Heart left ventricle (tissue), 16 donors: ENCODE measurements at regions not wholly inside any gene's neighbourhood (a gene's known extent, or its start where the extent isn't known, plus 50 kb on each side); places are given as distances from the start of the nearest gene placed in this dataset.

Experiments used
- ATAC-seq, 4 donors: fragments of 200-7000 bp; cut with Tn5 transposase; one replicate each; pipeline ENCODE4 v1.9.1; 2020 to 2022; ENCODE audit warnings: moderate library complexity in 4 of 4, mild to moderate bottlenecking in 3 of 4, moderate number of reproducible peaks in 1 of 4
- DNase-seq, 5 donors: peaks; one replicate each; pipeline ENCODE4 v3.0.0-alpha.2; 2020
- H3K27ac ChIP-seq, 12 donors: fragments of 200-600 bp; sonication (generic) in 4 of 12; one replicate each; pipeline versions ENCODE4 v1.5.0 to v1.8.0; 2016 to 2022; ENCODE audit warnings: mild to moderate bottlenecking in 2 of 12
- H3K27me3 ChIP-seq, 9 donors: fragments of 200-600 bp; sonication (generic) in 2 of 9; one replicate each; pipeline versions ENCODE4 v1.5.1 to v1.8.0; 2016 to 2022; ENCODE audit warnings: mild to moderate bottlenecking in 3 of 9
- H3K36me3 ChIP-seq, 9 donors: fragments of 200-600 bp; sonication (generic) in 2 of 9; one replicate each; pipeline versions ENCODE4 v1.5.0 to v1.8.0; 2018 to 2022; ENCODE audit warnings: mild to moderate bottlenecking in 2 of 9
- H3K4me1 ChIP-seq, 12 donors: fragments of 200-600 bp; sonication (generic) in 4 of 12; one replicate each; pipeline versions ENCODE4 v1.5.0 to v1.8.0; 2016 to 2022; ENCODE audit warnings: mild to moderate bottlenecking in 3 of 12
- H3K4me3 ChIP-seq, 12 donors: fragments of 200-600 bp; sonication (generic) in 4 of 12; one replicate each; pipeline versions ENCODE4 v1.5.0 to v1.8.0; 2017 to 2022; ENCODE audit warnings: mild to moderate bottlenecking in 9 of 12, moderate library complexity in 4 of 12
- H3K9me3 ChIP-seq, 12 donors: fragments of 200-600 bp; sonication (generic) in 4 of 12; one replicate each; pipeline versions ENCODE4 v1.5.0 to v1.8.0; 2016 to 2022; ENCODE audit warnings: mild to moderate bottlenecking in 1 of 12
- CTCF ChIP-seq, 12 donors: fragments of 200-600 bp; sonication (generic) in 4 of 12; IDR thresholded peaks; one replicate each; pipeline versions ENCODE4 v1.5.0 to v1.8.0; 2018 to 2022; ENCODE audit warnings: antibody characterized with exemption in 12 of 12, mild to moderate bottlenecking in 5 of 12
- POLR2A ChIP-seq, 2 donors: fragments of 450-650 bp; IDR thresholded peaks; one replicate each; pipeline ENCODE4 v1.6.1; 2017; ENCODE audit warnings: antibody characterized with exemption in 2 of 2, mild to moderate bottlenecking in 2 of 2, moderate library complexity in 2 of 2
- WGBS, 4 donors: extraction: QIAGEN DNeasy Blood & Tissue Kit in 2 of 4; methylation state at CpG; one replicate each; pipeline versions ENCODE4 v1.1.5 to v1.1.7; 2013 to 2018; 5-methylcytosine and 5-hydroxymethylcytosine counted together
- intact Hi-C, 10 donors: fragments of 100-400 bp; cut with DNase I; formaldehyde crosslinking; loops; one replicate each; pipeline versions ENCODE4 v1.11.1 to v1.14.2; 2022
- donor health status: ischemic (EF 13 %, LVEDD 7.1; RV severe dilation, severe dysfunction).
- donor health status: healthy with polysubstance abuse.
- donor health status: DM: no; HTN: yes; CAD: no.
- donor health status: DM: no; HTN: no; CAD: no.
- donor health status: ischemic (EF 25% LVEDD 6.9; RV normal size, moderate dysfunction).
- donor health status: ischemic (EF 25% LVEDD 5.7; RV mildly dilated, moderate dysfunction).
- donor health status: healthy.
- donor health status: DM: yes; HTN: yes; CAD: no.
- donor health status: ischemic (EF 35%, LVEDD 5.7; RV mildly dilated, moderate dysfunction).
- donor health status: nonischemic (EF 11% LVEDD 7.7; RV severe dilation, severe dysfunction).
- donor health status: DM: yes; HTN: yes; CAD: no.
- donor health status: PGD.
- donor health status: ischemic (EF 29% LVEDD 5.4; RV normal size, mild dysfunction).
- donor health status: nonischemic (EF 23%, LVEDD 6.1; RV moderate dilation, normal function).

GRCh38 chr2:62597323-62597722 lies 91.3 kb upstream of the TMEM17 start:
- no peak for TF ChIP-seq POLR2A (IDR thresholded peaks at IDR 0.05)
- no peak for TF ChIP-seq CTCF (IDR thresholded peaks at IDR 0.05)
- ATAC-seq (peak in 1 of 4 donors; percentile 24), DNase-seq (no peak)
- no peak overlapping the region for H3K4me3 ChIP-seq
- intact Hi-C loops = no loop called here
- no peaks in the 10 kb centered on the region for H3K27me3 ChIP-seq
- no peaks in the 10 kb centered on the region for H3K36me3 ChIP-seq
- peaks cover 0 to 8% (median 0%) of the 10 kb centered on the region in 12 donors for H3K9me3 ChIP-seq
- WGBS, 4 donors = 68 to 81% (median 74%) methylated on average over 3 of the region's 3 CpGs
- H3K27ac ChIP-seq = no peak overlapping the region
- peaks cover 0 to 12% (median 0%) of the 10 kb centered on the region in 12 donors for H3K4me1 ChIP-seq

GRCh38 chr2:62596061-62596921 lies 90.3 kb upstream of the TMEM17 start:
- Histone ChIP-seq H3K4me3 (no peak overlapping the region), H3K36me3 (no peaks in the 10 kb centered on the region), H3K27ac (peak overlapping the region in 3 of 12 donors; percentile 6 to 19 (median 14)), H3K4me1 (peaks cover 0 to 12% (median 0%) of the 10 kb centered on the region in 12 donors), H3K27me3 (no peaks in the 10 kb centered on the region), H3K9me3 (peaks cover 0 to 8% (median 0%) of the 10 kb centered on the region in 12 donors)
- no peak for DNase-seq
- intact Hi-C loops = no loop called here
- ATAC-seq = peak in 2 of 4 donors; percentile 29 to 30
- WGBS, 4 donors = 71 to 78% (median 72%) methylated on average over 3 of the region's 3 CpGs
- TF ChIP-seq POLR2A (IDR thresholded peaks at IDR 0.05) (no peak), CTCF (IDR thresholded peaks at IDR 0.05) (no peak)

- H3K4me3 ChIP-seq = no peak overlapping the region
- H3K36me3 ChIP-seq = no peaks in the 10 kb centered on the region
- H3K27ac ChIP-seq = peak overlapping the region in 1 of 12 donors; percentile 6
- H3K4me1 ChIP-seq = peaks cover 0 to 12% (median 0%) of the 10 kb centered on the region in 12 donors
- intact Hi-C loops = no loop called here
- WGBS, 4 donors = 90 to 93% (median 91%) methylated on average over 3 of the region's 3 CpGs
- DNase-seq (no peak), ATAC-seq (no peak)
- peaks cover 0 to 8% (median 0%) of the 10 kb centered on the region in 12 donors for H3K9me3 ChIP-seq
- H3K27me3 ChIP-seq = no peaks in the 10 kb centered on the region
- no peak for TF ChIP-seq CTCF (IDR thresholded peaks at IDR 0.05)
- TF ChIP-seq POLR2A (IDR thresholded peaks at IDR 0.05) = no peak
Measured at GRCh38 chr2:62595474-62595873, 89.5 kb upstream of the TMEM17 start.

GRCh38 chr2:62593825-62594224 lies 87.8 kb upstream of the TMEM17 start:
- intact Hi-C loops = no loop called here
- no peak overlapping the region for H3K4me3 ChIP-seq
- DNase-seq (no peak), ATAC-seq (no peak)
- TF ChIP-seq CTCF (IDR thresholded peaks at IDR 0.05) = no peak
- TF ChIP-seq POLR2A (IDR thresholded peaks at IDR 0.05) = no peak
- H3K36me3 ChIP-seq = no peaks in the 10 kb centered on the region
- H3K27me3 ChIP-seq = no peaks in the 10 kb centered on the region
- WGBS, 4 donors = 86 to 97% (median 91%) methylated on average over 3 of the region's 3 CpGs
- H3K27ac ChIP-seq = no peak overlapping the region
- no peaks in the 10 kb centered on the region for H3K9me3 ChIP-seq
- H3K4me1 ChIP-seq = peaks cover 0 to 15% (median 0%) of the 10 kb centered on the region in 12 donors
